Endothelial cell of umbilical vein (primary cell): ENCODE measurements at regions not wholly inside any gene's neighbourhood (a gene's known extent, or its start where the extent isn't known, plus 50 kb on each side); places are given as distances from the start of the nearest gene placed in this dataset.
"Not testable (repeated sequence)": the region's sequence is repeated elsewhere in the genome, so short reads cannot be mapped to it uniquely, and the experiment has no call there.

Experiments
- EZH2 ChIP-seq: IDR thresholded peaks from 2 replicates; pipeline ENCODE4 v1.6.1; 2012; ENCODE audit warnings: borderline replicate concordance, low read depth, mild to moderate bottlenecking, moderate library complexity, low read length, inconsistent platforms; ENCODE audit not compliant: severe bottlenecking
- FOS ChIP-seq: IDR thresholded peaks from 2 replicates; pipeline ENCODE4 v1.6.1; 2011; ENCODE audit warnings: mild to moderate bottlenecking, low read length, moderate library complexity, borderline replicate concordance; ENCODE audit not compliant: insufficient read depth
- GATA2 ChIP-seq: IDR thresholded peaks from 2 replicates; pipeline ENCODE4 v1.7.0; 2011; ENCODE audit warnings: low read depth, mild to moderate bottlenecking, moderate library complexity, mixed read lengths, low read length; ENCODE audit not compliant: insufficient read length, insufficient read depth
- JUN ChIP-seq: IDR thresholded peaks from 2 replicates; pipeline ENCODE4 v1.6.1; 2011; ENCODE audit warnings: borderline replicate concordance, low read depth; ENCODE audit not compliant: insufficient read length, insufficient read depth
- MAX ChIP-seq: IDR thresholded peaks from 2 replicates; pipeline ENCODE4 v1.6.1; 2011; ENCODE audit not compliant: insufficient read depth, insufficient read length
- MYC ChIP-seq: IDR thresholded peaks from one replicate; pipeline ENCODE4 v1.6.1; 2011; ENCODE audit warnings: mild to moderate bottlenecking, low read depth, low read length
- POLR2A ChIP-seq: IDR thresholded peaks from 2 replicates; pipeline ENCODE4 v1.6.1; 2012; ENCODE audit warnings: low read depth, mild to moderate bottlenecking, control low read depth, low read length
- POLR2AphosphoS5 ChIP-seq: IDR thresholded peaks from 2 replicates; pipeline ENCODE4 v1.6.1; 2012; ENCODE audit warnings: low read depth, mild to moderate bottlenecking, control low read depth, low read length, moderate library complexity; ENCODE audit not compliant: insufficient read depth
- TF ChIP-seq, protein P1 (sequence below), 2 donors: IDR thresholded peaks; 1 replicate in 1 of 2; 2 replicates in 1 of 2; pipeline ENCODE4 v1.5.1; 2011; ENCODE audit warnings: low read length in 2 of 2, mild to moderate bottlenecking in 2 of 2, moderate library complexity in 2 of 2, control low read depth in 1 of 2, inconsistent platforms in 1 of 2, low read depth in 1 of 2; ENCODE audit not compliant: insufficient read depth in 1 of 2; ENCODE audit errors: extremely low read depth in 1 of 2

GRCh38 chr3:125910851-125911250, 58.1 kb upstream of the ROPN1B start:
- TF ChIP-seq, protein P1, sequence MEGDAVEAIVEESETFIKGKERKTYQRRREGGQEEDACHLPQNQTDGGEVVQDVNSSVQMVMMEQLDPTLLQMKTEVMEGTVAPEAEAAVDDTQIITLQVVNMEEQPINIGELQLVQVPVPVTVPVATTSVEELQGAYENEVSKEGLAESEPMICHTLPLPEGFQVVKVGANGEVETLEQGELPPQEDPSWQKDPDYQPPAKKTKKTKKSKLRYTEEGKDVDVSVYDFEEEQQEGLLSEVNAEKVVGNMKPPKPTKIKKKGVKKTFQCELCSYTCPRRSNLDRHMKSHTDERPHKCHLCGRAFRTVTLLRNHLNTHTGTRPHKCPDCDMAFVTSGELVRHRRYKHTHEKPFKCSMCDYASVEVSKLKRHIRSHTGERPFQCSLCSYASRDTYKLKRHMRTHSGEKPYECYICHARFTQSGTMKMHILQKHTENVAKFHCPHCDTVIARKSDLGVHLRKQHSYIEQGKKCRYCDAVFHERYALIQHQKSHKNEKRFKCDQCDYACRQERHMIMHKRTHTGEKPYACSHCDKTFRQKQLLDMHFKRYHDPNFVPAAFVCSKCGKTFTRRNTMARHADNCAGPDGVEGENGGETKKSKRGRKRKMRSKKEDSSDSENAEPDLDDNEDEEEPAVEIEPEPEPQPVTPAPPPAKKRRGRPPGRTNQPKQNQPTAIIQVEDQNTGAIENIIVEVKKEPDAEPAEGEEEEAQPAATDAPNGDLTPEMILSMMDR (IDR thresholded peaks at IDR 0.05; ENCODE audit: extremely low read depth in 1 of 2, insufficient read depth in 1 of 2, low read depth in 1 of 2, low read length in 2 of 2), result not testable (repeated sequence)
- not testable (repeated sequence) for TF ChIP-seq POLR2A, JUN, EZH2, MYC, POLR2AphosphoS5, MAX, FOS, GATA2
